Renal cortical epithelial cell (primary cell): ENCODE measurements at regions not wholly inside any gene's neighbourhood (a gene's known extent, or its start where the extent isn't known, plus 50 kb on each side); places are given as distances from the start of the nearest gene placed in this dataset.
A peak's percentile ranks its signal among the peaks of the same experiment; 100 is the strongest.

Experiments
- DNase-seq: peaks from one replicate; pipeline ENCODE4 v3.0.0-alpha.2; 2011; ENCODE audit warnings: low read depth

DNA sequence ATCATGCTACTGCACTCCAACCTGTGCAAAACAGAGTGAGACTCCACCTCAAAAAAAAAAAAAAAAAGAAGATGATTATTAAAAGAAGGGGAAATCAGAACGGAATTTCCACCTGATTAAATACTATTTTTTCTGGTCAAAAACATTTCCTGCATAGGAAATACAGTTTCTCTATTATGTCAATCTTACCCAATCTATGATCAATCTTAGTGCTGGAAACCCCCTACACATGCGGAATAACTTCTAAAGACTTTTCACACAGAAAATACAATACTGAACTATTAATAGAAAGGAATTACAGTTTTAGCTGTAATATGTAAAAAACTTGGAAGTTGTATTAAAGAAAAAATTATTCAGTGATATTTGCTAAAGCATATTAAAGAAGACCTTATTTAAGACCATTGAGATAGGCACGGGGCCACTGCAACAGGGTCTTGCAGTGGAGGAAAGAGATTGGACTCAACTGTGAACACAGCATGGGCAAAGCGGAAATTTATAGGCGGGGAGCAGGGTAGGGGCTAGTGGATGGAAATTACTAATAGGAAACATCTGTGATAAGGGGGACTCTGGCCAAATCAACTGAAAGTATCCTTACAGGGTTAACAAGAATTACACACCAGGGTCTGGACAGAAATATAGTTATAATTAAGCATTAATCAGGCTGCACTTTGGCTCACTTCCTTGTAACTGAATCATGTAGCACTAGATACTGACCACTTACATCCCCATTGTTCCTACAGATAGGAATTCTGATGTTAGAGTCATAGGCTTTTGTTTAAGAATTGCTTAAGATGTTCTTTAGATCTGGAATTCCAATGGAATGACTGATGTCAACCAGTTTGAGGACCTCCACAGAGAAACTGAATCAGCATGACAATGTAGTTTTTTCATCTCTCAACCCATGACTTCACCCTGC lies 411.5 kb upstream of the DDI1 start:
- DNase-seq: peak; percentile 98

DNA sequence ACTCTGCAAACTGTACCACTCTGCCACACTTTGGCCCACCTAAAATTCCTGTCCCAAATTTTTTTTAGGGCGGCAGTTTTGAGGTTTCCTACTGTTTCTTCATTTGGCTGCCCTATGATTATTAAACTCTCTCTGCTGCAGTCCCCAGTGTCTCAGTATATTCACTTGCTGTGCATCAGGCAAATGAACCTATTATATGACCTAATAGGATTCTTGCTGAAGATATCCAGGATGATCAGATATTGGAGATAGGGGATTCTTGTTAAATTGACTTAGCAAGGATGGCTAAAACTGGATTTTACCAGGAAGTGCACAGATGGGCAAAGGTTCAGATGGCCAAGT lies 410.8 kb upstream of the DDI1 start:
- no peak for DNase-seq

DNA sequence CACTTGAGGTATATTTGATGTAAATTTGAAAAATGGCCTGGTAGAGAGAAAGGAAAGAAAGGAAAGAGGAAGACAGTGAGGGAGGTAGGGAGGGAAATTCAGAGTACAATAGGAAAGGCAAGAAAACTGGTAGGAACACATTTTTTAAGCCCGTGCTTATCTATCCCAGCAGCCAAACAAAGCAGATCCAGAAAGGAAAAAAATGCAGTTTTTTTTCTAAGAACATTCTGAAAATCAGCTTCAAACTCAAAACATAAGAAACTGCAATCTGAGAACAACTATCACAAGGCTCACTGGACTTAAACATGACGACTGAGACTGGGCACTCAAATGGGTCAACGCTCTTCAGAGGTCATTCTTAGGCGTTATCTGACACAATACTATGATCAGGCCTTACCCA lies 408.3 kb upstream of the DDI1 start:
- DNase-seq: no peak

DNA sequence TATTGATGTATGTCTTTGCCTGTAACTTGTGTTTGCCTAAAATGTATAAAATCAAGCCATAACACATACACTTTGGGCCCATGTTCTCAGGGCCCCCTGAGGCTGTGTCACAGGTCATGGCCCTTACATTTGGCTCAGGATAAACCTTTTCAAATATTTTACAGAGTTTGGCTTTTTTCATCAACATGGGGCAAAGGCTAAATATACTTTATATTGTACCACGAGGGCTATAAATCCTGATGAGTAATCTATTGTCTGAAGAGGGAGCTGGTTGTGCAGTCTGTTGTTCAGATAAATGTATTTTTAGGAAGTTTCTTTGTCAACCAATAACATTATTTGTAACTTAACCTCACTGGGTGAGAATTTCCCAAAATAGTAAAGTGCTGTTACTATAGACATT lies 404.6 kb upstream of the DDI1 start:
- no peak for DNase-seq

DNA sequence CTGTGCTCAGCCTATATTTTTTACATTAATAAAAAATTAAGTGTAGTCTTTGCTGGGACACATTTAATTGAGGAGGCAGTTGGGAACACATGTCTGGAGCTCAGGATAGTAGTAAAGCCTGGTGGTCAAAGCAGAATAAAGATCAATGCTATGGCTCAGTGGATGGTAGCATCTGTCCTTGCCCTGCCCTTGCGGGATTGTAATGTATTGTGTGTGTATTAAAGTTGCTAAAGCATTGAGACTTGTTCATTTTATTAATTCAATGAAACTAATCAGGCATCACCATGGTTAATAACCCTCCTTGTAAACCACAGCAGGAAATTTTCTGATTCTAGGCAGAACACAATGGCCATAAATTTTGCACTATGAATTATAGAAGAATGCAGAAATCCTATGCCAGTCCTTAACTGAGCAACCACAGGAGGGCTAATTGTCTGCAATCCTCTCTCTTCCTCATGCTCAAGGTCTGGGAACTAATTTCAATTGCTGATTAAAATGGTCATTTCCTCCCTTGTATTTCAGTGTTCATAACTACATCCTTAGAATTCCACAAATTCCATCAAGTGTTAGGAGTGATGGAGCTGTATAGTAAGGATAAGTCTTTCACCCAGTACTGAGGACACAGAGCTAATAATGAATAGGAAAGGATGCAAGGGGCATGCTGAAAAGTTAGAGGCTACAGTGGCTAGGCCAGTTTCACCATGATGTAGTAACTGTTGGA lies 403.2 kb upstream of the DDI1 start:
- peak; percentile 90 for DNase-seq

DNA sequence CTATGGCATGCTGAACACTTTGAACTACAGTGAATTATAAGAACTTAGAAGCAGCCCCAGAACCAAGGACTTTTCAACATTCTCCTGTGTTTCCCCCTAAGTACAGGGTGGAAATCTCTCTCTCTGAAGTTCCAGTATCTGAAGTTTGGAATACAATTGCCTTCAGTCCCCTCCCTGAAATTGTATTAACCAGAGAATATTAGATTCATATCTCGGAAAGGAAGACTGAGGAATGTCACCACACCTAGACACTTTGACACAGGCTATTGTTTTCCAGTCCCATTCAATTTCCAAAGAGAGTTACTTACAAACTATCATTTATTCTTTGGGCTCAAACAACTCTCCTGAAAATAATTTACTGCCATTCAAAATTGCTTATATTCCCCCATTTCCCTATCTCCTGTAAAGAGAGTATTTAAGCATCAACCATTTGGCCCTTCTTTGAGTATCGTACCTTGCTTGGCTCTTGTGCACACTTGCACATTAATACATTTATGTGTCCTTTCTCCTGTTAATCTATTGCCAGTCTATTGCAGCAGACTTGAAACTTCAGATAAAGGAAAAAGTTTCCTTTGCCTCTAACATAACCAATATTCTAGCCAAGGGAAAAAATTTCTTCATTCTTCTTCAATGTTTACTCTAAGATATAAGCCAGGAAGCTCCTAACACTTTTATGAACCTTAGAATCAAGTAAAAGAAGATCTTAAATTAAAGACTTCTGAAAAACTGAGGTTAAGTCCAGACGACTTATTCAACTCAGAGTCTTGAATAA lies 402.4 kb upstream of the DDI1 start:
- no peak for DNase-seq

DNA sequence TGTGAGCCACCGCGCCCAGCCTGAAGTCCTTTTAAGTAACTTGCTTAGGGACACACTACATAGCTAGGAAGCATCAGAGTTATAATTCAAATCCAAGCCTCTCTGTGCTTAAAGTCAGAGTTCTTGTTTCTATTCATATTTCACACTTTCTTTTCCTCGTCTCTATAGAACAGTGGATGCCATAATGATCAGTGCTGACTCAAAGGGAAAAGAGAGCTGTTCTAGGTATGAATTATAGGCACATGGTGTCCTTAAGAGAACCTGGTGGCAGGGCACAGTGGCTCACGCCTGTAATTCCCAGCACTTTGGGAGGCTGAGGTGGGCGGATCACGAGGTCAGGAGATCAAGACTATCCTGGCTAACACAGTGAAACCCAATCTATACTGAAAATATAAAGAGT lies 400.2 kb upstream of the DDI1 start:
- no peak for DNase-seq

DNA sequence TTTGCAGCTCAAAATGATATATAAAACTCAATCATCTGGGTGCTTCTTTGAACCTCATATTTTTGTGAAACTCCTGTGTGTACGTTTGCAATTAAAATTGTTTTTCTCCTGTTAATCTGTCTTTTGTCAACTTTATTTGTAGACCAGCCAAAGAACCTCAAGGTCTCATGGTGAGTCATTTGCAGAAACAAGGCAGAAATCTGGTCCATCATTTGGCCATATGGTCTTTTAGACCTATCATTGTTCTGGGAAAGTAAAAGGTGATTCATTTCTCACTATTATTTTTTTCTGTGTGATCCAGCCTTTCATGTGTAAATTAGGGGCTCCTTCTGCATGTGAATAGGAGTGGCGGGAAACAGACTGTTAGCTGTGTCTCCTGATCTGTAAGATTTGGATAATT lies 399.1 kb upstream of the DDI1 start:
- DNase-seq: peak; percentile 56

DNA sequence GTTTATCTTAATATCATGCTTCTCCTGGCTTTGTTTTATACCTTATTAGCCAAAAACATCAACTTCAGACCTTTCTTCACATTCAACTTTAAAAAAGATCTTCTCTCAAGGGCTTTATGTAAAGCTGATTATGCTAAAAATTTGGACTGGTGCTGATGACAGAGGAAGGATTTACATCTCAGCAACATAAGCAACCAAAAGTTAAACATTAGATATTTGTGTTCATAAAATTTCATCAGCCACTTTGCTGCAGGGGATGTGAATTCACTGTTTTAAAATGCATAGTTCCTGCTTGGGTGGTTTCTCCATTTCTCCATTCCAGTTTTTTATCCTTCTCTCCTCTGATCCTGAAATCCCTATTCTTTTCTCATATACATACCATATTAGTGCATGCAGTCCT lies 398.6 kb upstream of the DDI1 start:
- peak; percentile 62 for DNase-seq

DNA sequence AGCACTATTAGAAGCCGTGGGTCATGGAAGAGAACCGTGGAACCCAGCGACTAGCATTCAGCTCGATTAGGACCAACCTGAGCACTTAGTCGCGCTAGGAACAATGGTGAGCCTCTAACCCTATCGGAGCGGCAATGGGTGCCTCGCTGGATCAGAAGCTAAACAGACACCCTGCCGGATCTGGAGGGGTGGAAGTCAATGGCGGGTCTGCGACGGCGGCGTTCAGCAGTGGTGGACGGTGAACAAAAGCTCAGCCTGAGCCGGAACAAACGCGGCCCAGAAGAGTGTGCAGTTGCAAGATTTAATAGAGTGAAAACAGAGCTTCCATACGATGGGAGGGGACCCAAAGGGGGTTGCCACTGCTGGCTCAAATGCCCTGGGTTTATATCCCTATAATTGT lies 391.8 kb upstream of the DDI1 start:
- DNase-seq: no peak

DNA sequence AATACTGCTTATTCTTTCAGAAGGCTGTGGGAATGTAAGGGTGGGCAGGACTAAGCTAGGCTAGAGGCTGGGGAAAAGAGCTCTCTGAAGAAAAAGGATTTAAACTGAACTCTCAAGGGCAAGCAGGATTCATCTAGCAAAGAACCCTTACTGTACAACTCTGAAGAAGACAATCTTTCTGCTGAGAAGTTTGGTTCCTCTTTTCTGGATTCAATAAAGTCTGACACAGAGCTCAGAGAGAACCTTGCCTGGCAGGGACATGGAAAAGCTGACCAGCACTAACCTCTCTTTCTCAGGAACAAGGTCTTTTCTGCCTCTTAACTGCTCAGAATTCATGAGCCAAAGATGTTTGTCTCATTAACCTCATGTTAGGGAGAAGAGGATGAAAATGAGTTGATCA lies 388.4 kb upstream of the DDI1 start:
- DNase-seq: no peak

DNA sequence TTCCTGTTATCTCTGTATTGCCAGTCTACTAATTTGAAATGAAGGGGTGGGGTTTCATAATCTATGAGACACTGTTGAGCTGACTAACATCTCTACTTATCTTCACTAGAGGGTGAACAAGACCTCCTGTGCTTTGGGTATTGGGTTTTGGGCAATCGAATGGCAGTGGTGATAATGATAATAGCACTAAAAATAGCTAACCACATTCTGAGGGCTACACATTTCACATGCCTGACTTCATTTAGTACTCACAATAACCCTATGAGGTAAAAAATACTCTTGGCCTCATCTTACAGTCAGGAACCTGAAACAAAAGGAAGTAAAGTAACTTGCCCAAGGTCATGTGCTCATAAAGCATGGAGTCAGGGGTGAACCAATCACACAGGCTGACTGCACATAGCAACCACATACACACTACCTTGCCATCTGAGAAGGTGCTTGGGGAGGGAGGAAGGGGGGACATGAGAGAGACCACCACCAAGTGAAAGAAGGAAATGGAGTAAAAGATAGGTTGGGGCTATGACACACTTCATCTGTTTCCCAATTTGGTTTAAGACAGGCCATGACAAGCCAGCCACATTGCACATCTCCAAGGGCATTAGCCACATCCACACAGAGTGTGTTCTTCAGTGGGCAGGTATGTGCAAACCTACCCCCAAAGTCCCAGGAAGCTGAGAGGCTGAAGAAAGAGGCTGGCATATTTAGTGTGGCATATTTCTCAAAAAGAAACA lies 387.6 kb upstream of the DDI1 start:
- peak; percentile 84 for DNase-seq

DNA sequence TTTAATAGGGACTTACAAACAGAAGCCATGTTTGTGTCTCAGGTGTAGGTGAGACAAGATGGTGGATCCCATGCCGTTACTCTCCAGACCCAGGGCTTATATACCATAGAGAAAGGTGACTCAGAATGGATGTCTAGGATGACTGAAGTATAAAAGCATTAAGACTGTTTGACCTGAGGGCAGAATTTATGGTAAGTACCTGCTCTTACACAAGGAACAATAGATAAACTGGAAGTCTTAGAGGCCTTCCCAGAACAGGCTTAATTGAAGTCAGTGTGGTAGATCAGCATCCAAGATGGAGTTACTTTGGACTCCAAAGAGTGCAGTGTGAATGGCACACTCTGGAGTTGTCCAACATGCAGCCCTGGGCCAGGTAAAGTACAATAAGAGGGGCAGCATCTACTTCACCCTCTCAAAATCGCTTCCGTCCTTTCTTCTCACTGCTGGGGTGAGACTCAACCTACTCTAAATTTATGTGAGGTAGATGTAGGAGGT lies 387.0 kb upstream of the DDI1 start:
- no peak for DNase-seq

DNA sequence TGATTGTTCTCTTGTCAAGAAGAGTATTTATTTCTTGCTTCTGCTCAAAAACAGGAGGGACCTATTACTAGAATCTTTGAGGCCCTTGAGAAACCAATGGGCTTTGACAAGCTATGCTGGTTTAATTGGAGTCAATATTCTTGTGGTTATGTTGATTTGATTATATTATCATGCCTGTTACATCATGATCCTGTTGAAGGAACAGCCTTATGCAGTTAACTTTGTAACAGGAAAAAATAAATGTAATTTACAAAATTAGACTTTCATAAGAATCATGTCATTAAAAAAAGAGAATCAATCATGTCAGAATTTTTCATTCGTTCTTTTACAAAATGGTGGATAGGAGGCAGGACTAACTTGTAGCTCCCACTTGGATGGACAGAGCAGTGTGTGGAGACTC lies 386.1 kb upstream of the DDI1 start:
- DNase-seq: no peak

DNA sequence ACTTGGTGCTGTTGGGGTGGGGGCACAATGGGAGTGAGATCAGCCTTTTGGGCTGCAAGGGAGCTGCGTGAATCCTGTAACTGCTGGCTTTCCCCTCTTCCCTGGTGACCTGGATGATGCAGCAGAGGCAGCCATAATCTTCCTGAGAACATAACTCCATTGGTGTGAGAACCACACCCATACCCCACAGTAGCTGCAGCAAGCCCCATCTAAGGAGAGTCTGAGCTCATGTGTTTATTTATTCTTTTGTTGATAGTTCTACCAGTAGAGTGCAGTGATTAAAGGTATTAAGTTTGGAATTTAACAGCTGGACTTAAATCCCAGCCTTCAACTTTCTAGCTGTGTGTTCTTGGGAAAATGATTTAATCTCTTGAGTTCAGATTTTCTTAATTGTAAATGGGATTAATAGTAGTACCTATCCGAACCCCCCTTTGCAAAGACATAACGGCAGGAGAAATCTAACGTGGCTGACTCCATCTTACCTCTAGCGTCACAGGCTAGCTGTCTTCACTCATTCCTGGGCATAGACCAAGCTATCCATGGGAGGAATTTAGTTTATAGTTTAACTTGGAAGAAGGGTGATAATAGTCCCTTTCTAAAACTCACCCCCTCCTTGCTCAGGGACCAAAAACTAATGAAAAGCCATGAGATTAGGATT lies 385.0 kb upstream of the DDI1 start:
- no peak for DNase-seq

DNA sequence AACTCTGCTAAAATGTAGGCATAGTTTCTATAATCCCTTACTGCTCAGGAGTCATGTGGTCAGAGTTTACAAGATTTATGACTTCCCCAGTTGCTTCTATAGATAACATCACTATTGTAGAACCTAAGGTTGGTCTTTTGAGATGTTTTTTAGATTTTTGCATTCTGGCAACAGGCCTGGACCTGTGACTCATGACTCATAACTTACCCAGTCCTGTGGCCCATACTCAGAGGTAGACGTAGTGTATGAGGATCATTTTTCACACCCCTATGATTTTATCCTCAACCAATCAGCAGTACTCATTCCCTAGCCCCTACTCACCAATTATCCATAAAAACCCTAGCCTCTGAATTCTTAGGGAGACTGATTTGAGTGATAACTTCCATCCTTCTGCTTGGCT lies 384.4 kb upstream of the DDI1 start:
- DNase-seq: no peak

DNA sequence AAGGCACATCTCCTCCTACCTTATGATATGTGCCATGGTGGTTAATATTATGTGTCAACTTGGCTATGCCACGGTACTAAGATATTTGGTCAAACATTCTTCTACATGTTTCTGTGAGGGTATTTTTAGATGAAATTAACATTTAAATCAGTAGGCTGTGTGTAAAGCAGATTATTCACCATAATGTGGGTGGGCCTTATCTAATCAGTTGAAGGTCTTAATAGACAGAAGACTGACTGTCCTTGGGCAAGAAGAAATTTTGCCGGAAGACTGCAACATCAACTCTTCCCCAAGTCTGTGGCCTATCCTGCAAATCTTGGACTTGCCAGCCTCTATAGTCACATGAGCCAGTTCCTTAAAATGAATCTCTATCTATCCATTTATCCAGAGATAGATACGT lies 380.1 kb upstream of the DDI1 start:
- DNase-seq: no peak

DNA sequence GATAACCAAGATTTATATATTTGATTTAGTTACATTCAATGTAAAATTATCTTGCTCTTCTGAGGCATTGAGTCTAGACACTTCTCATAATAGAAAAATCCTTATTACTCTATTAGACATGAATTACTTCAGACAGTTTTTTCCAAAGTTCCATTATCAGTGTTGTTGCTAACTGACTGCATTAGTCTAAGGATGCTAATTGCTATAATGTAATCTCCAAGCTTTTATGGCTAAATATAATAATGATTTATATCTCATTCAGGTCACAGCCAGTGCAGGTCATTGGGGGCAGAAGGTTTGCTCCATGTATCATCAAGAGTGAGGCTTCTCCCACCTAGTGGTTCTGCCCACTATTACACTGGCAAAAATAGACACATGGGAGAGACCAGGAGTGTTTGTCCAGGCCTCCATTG lies 377.2 kb upstream of the DDI1 start:
- peak; percentile 22 for DNase-seq

DNA sequence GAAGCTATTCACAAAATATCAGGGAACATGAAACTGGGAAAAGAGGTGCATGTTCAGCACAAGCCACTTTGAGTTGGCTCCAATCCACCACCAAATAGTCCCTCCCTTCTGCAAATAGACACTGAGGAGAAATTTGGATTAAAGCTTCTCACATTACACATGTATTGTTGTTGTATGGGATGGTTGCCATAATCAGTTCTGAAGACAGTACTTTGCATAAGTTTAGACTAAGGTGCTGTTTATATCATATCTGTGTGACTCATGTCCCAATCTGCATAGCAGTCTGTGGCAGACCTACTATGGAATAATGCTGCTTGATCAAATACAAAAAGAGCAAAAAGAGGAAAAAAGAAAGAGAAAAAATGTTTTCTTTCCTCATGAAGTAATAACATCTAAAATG lies 376.7 kb upstream of the DDI1 start:
- no peak for DNase-seq

DNA sequence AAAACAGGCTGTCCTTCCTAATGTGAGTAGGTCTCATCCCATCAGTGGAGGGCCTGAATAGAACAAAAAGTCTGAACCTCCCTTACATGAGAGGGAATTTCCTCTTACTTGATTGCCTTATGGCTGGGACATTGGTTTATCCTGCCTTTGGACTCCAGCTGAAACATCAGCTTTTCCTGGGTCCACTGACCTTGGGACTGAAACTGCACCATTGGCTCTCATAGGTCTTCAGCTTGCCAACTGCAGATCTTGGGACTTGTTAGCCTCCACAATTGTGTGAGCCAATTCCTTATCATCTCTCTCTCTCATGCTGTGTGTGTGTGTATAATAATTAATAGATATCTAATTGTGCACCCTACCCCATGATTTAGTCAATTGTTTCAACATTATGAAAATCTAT lies 375.3 kb upstream of the DDI1 start:
- DNase-seq: no peak

DNA sequence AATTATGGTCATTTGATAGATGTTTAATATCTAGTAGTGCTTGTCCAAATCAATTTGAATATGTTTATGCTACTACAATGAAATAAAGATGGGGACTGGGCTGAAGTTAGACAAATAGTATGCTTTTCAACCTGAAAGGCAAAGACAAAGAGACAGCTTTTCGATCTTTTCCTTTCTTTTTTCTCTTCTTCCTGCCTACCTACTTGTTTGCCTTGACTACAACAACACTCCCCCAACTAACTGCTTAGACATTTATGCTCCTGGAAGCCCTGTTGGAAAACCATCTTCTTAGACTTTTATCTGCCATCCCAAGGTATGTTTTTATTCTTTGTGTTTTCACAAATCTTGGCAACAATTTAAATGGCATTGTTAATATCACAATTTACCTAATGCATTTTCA lies 374.4 kb upstream of the DDI1 start:
- DNase-seq: no peak
